SK-N-SH (cell line): ENCODE measurements at regions not wholly inside any gene's neighbourhood (a gene's known extent, or its start where the extent isn't known, plus 50 kb on each side); places are given as distances from the start of the nearest gene placed in this dataset.
A peak's percentile ranks its signal among the peaks of the same experiment; 100 is the strongest.

ENCODE experiments used
- CHD2 ChIP-seq: fragments of 150-350 bp; IDR thresholded peaks from 2 replicates; pipeline ENCODE4 v1.6.1; 2018; ENCODE audit warnings: low read length; ENCODE audit not compliant: partially characterized antibody
- ELF1 ChIP-seq: IDR thresholded peaks from 2 replicates; pipeline ENCODE4 v1.4.0; 2012
- EP300 ChIP-seq, 2 experiments: IDR thresholded peaks; 2 replicates each; pipeline versions ENCODE4 v1.4.0 to v1.6.1; 2012; ENCODE audit warnings: borderline replicate concordance in 1 of 2, low read depth in 1 of 2, low read length in 1 of 2
- EZH2phosphoT487 ChIP-seq: fragments of 200-600 bp; sonication (generic); IDR thresholded peaks from 2 replicates; pipeline ENCODE4 v1.6.1; 2017; ENCODE audit warnings: low read depth, mixed run types, mild to moderate bottlenecking, antibody characterized with exemption, moderate library complexity, borderline replicate concordance
- FOSL2 ChIP-seq: IDR thresholded peaks from 2 replicates; pipeline ENCODE4 v1.4.0; 2012; ENCODE audit warnings: low read depth, mild to moderate bottlenecking, moderate library complexity, borderline replicate concordance
- FOXJ3 ChIP-seq: sonication (generic); formaldehyde crosslinking; IDR thresholded peaks from 2 replicates; pipeline ENCODE4 v1.5.1; 2020; ENCODE audit warnings: mild to moderate bottlenecking, missing genetic modification reagents
- GABPA ChIP-seq: IDR thresholded peaks from 2 replicates; pipeline ENCODE4 v1.4.0; 2012; ENCODE audit warnings: low read depth, mild to moderate bottlenecking
- GATA2 ChIP-seq: sonication (generic); formaldehyde crosslinking; IDR thresholded peaks from 2 replicates; pipeline ENCODE4 v1.5.0; 2020; ENCODE audit warnings: mild to moderate bottlenecking, missing genetic modification reagents
- IRF3 ChIP-seq: fragments of 150-350 bp; IDR thresholded peaks from 2 replicates; pipeline ENCODE4 v1.6.1; 2016; ENCODE audit warnings: mild to moderate bottlenecking, low read depth, low read length
- JUND ChIP-seq: IDR thresholded peaks from 2 replicates; pipeline ENCODE4 v1.4.0; 2012
- MEF2A ChIP-seq: IDR thresholded peaks from 2 replicates; pipeline ENCODE4 v1.4.0; 2012; ENCODE audit warnings: low read depth, borderline replicate concordance
- NFIC ChIP-seq: IDR thresholded peaks from 2 replicates; pipeline ENCODE4 v1.4.0; 2012; ENCODE audit warnings: borderline replicate concordance
- NRF1 ChIP-seq: IDR thresholded peaks from 2 replicates; pipeline ENCODE4 v1.6.1; 2012; ENCODE audit warnings: low read depth, mild to moderate bottlenecking, low read length
- POLR2AphosphoS5 ChIP-seq: IDR thresholded peaks from 2 replicates; pipeline ENCODE4 v1.6.1; 2012; ENCODE audit warnings: low read depth, low read length
- RAD21 ChIP-seq: IDR thresholded peaks from 2 replicates; pipeline ENCODE4 v1.6.1; 2012; ENCODE audit warnings: mild to moderate bottlenecking, low read length
- RCOR1 ChIP-seq: fragments of 150-350 bp; IDR thresholded peaks from 2 replicates; pipeline ENCODE4 v1.6.1; 2017; ENCODE audit warnings: antibody characterized with exemption, low read length
- RFX5 ChIP-seq: IDR thresholded peaks from 2 replicates; pipeline ENCODE4 v1.6.1; 2012; ENCODE audit warnings: mild to moderate bottlenecking, improper control_type of control experiment, low read length
- RXRA ChIP-seq: IDR thresholded peaks from 2 replicates; pipeline ENCODE4 v1.4.0; 2012; ENCODE audit warnings: low read depth, mild to moderate bottlenecking, borderline replicate concordance
- SMC3 ChIP-seq: IDR thresholded peaks from 2 replicates; pipeline ENCODE4 v1.6.1; 2012; ENCODE audit warnings: low read depth, low read length, improper control_type of control experiment
- TAF1 ChIP-seq: IDR thresholded peaks from 2 replicates; pipeline ENCODE4 v1.6.1; 2012; ENCODE audit warnings: low read depth, mild to moderate bottlenecking, low read length, moderate library complexity, borderline replicate concordance
- TCF12 ChIP-seq: IDR thresholded peaks from 2 replicates; pipeline ENCODE4 v1.4.0; 2012
- TEAD4 ChIP-seq: IDR thresholded peaks from 2 replicates; pipeline ENCODE4 v1.4.0; 2012; ENCODE audit warnings: mild to moderate bottlenecking, borderline replicate concordance; ENCODE audit not compliant: insufficient read depth
- USF2 ChIP-seq: fragments of 150-350 bp; IDR thresholded peaks from 2 replicates; pipeline ENCODE4 v1.6.1; 2017; ENCODE audit warnings: antibody characterized with exemption, low read length, low read depth, borderline replicate concordance
- YY1 ChIP-seq: IDR thresholded peaks from 2 replicates; pipeline ENCODE4 v1.4.0; 2012; ENCODE audit warnings: low read depth, mild to moderate bottlenecking
- TF ChIP-seq, protein P1 (sequence below): IDR thresholded peaks from 2 replicates; pipeline ENCODE4 v1.4.0; 2012; ENCODE audit warnings: low read depth, borderline replicate concordance
- TF ChIP-seq, protein P2 (sequence below): IDR thresholded peaks from 2 replicates; pipeline ENCODE4 v1.4.0; 2012; ENCODE audit warnings: low read depth

DNA sequence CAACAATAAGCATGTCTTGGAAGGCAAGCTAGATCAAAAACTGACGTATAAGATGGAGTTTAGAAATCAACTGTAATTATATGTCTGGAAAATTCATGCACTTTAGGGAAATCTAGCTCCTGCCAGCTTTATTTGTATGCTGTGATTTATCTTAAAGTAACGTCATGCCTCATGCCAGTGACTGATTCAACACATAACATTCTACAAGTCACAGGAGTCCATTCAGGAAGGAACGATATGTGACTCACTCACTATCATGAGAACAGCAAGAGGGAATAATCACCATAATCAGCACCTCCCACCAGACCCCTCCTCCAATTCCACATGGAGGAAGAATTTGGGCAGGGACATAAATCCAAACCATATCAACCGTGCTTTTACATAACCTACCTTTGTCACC lies 682.4 kb upstream of the ADAMTS5 start (continued):
- TF ChIP-seq USF2 (no peak), EP300 (IDR thresholded peaks at IDR 0.05; ENCODE audit: borderline replicate concordance in 1 of 2, low read depth in 1 of 2, low read length in 1 of 2) (no peak; a peak in 1 of 4 replicates), RFX5 (no peak), IRF3 (no peak), GATA2 (no peak), TCF12 (peak; percentile 55), CHD2 (no peak), POLR2AphosphoS5 (no peak), JUND (peak; percentile 59), EZH2phosphoT487 (no peak), NFIC (peak; percentile 49; the same call in 1 of the 2 replicates), RAD21 (no peak), RCOR1 (no peak), FOXJ3 (CRISPR knock-in tag) (no peak), ELF1 (no peak), RXRA (no peak), TAF1 (no peak), MEF2A (no peak), YY1 (no peak), TEAD4 (no peak), NRF1 (no peak), FOSL2 (peak; percentile 80), SMC3 (no peak), GABPA (no peak)
- TF ChIP-seq, protein P1, sequence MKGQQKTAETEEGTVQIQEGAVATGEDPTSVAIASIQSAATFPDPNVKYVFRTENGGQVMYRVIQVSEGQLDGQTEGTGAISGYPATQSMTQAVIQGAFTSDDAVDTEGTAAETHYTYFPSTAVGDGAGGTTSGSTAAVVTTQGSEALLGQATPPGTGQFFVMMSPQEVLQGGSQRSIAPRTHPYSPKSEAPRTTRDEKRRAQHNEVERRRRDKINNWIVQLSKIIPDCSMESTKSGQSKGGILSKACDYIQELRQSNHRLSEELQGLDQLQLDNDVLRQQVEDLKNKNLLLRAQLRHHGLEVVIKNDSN: no peak
- TF ChIP-seq, protein P2, sequence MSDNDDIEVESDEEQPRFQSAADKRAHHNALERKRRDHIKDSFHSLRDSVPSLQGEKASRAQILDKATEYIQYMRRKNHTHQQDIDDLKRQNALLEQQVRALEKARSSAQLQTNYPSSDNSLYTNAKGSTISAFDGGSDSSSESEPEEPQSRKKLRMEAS: no peak
